ENCODE measurements at regions not wholly inside any gene's neighbourhood (a gene's known extent, or its start where the extent isn't known, plus 50 kb on each side); places are given as distances from the start of the nearest gene placed in this dataset.

DNA sequence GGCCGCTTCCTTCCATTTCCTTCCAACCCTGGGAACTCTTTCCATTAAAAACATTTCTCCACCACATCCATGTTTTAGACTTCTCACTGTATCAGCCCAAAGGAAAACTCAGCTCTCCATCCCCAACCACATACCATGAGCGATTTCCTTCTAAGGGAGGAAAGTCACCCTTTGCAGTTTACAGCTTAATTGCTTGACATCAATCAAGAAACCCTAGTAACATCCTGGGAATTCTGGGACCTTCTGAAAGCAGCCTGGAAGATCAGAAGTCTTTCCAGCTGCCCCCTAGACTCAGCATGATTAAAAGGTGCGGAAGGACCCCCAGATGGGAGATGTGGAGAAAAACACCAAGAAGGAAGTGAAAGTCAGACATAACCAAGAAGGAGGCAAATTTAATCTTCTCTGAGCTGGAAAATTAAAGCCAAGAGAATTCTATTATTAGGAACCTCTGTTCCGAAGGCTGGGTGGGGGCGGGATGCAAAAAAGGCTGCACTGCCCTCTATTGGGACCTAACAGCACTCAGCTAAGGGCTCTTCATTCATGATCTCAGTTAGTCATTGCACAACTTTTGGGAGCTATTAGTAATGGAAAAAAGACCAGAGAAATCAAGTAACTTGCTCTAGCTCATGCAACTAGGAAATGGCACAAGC lies 73.3 kb upstream of the PLXNC1 start:
- Histone ChIP-seq H3K36me3 (replicated peaks; ENCODE audit: control insufficient read depth, insufficient read depth, low read length) (no peaks in the 10 kb centered on the region), H3K27me3 (ENCODE audit: control insufficient read depth, insufficient read depth, low read length) (no peaks in the 10 kb centered on the region), H3K4me3 (ENCODE audit: insufficient read depth, low read depth, low read length) (no peak overlapping the region)
- DNase-seq = peak; percentile 58

- Histone ChIP-seq H3K27me3 (ENCODE audit: control insufficient read depth, insufficient read depth, low read length) (no peaks in the 10 kb centered on the region), H3K4me3 (ENCODE audit: insufficient read depth, low read depth, low read length) (no peak overlapping the region), H3K36me3 (replicated peaks; ENCODE audit: control insufficient read depth, insufficient read depth, low read length) (no peaks in the 10 kb centered on the region)
- DNase-seq = no peak
Observed at GRCh38 chr12:94077209-94077608, 71.2 kb upstream of the PLXNC1 start.

DNA sequence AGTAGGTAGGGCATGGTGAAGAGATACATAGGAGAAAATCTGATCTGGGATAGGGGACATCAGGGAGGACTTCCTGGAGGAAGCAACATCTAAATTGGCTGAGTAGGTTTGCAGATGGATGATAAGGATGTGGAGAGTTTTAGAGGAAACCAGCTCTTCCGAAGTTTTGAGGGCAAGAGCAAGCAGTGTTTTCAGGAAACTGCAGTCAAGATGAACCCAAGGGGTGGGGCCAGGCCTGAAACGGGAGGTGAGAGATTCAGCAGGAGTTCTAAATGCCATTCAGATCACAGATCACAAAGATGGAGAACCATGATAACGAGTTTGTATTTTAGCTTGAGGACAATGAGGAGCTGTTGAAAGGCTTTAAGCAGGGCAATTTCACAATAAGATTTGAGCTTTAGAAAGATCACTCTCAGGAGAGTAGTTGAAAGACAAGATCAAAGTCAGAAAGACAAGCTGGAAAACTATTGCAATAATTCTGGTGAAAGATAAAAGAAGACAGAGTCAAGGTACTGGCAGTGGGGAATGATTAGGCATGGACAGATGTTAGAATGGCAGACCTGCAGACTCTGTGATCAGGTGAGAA lies 70.1 kb upstream of the PLXNC1 start:
- H3K36me3 ChIP-seq (replicated peaks; ENCODE audit: control insufficient read depth, insufficient read depth, low read length) = no peaks in the 10 kb centered on the region
- DNase-seq = no peak
- no peak overlapping the region for H3K4me3 ChIP-seq (ENCODE audit: insufficient read depth, low read depth, low read length)
- H3K27me3 ChIP-seq (ENCODE audit: control insufficient read depth, insufficient read depth, low read length) = no peaks in the 10 kb centered on the region

DNA sequence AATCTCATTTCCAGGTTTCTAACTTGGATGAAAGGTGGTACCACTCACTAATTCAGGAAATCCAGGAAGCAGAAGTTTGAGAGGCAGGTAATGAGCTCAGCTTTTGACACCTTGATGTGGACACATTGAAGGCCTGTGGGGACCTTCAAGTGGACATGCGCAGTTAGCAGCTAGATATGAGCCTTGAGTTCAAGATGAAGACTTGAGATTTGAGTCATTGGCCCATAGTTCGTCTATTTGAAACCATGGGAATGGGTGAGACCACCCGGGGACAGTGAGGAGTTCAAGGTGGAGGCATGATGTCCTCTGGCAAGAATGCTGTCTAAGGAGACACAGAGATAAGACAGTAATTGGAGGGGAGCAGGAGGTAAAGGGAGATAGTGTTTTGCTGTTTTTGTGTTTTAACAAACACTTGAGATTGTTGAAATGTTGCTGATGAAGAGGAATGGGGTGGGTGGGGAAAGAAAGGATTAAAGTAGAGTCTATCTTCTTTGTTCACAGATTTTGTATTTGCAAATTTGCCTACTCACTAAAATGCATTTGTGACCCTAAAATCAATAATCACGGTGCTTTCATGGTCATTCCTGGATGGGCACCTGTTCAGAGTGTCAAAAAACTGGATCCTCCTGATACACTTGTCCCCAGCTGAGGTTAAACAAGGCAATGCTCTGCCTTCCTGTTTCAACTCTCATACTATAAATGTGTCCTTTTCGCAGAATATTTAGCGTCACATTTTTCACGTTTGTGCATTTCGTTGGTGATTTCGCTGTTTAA lies 69.5 kb upstream of the PLXNC1 start:
- Histone ChIP-seq H3K4me3 (ENCODE audit: insufficient read depth, low read depth, low read length) (no peak overlapping the region), H3K36me3 (replicated peaks; ENCODE audit: control insufficient read depth, insufficient read depth, low read length) (no peaks in the 10 kb centered on the region), H3K27me3 (ENCODE audit: control insufficient read depth, insufficient read depth, low read length) (no peaks in the 10 kb centered on the region)
- no peak for DNase-seq

DNA sequence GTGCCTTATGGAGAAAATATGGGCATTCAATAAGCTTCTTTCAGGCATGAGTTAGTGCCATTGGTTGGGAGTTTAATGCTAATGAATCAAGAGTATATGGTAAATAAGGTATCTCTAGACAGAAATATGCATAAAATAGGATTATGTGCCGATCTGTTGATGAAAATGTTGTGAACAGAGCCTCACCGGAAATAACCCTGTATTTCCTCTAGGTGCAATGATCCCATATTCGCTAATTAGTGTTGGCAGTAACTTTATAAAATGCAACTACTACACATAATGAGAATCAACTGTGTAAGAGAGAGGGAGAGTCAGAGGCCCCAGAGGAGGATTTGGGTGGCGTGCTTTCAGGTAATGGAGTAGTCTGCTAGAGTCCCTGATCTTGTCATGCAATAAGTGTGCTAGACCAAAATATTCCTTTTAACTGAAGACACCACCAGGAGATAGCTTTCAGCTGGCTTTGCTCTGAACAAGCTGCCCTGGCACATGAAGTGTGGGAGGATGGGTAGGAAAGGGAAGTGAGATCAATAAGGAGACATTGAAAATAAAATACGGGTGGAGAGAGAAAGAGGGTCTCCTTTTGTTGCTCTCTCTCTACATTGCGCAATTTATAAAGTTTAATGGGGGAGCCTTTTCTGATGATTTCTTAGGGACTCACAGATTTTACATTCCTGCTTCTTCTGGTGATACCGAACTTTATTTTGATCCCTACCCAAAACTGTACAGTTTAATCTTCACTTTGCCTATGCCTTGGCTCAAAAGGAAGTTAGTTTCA lies 68.6 kb upstream of the PLXNC1 start:
- no peaks in the 10 kb centered on the region for H3K27me3 ChIP-seq (ENCODE audit: control insufficient read depth, insufficient read depth, low read length)
- H3K36me3 ChIP-seq (replicated peaks; ENCODE audit: control insufficient read depth, insufficient read depth, low read length) = no peaks in the 10 kb centered on the region
- H3K4me3 ChIP-seq (ENCODE audit: insufficient read depth, low read depth, low read length) = no peak overlapping the region
- DNase-seq = no peak

GRCh38 chr12:94080341-94081009 lies 67.9 kb upstream of the PLXNC1 start:
- H3K36me3 ChIP-seq (replicated peaks; ENCODE audit: control insufficient read depth, insufficient read depth, low read length) = no peaks in the 10 kb centered on the region
- DNase-seq = no peak
- no peaks in the 10 kb centered on the region for H3K27me3 ChIP-seq (ENCODE audit: control insufficient read depth, insufficient read depth, low read length)
- H3K4me3 ChIP-seq (ENCODE audit: insufficient read depth, low read depth, low read length) = no peak overlapping the region

DNA sequence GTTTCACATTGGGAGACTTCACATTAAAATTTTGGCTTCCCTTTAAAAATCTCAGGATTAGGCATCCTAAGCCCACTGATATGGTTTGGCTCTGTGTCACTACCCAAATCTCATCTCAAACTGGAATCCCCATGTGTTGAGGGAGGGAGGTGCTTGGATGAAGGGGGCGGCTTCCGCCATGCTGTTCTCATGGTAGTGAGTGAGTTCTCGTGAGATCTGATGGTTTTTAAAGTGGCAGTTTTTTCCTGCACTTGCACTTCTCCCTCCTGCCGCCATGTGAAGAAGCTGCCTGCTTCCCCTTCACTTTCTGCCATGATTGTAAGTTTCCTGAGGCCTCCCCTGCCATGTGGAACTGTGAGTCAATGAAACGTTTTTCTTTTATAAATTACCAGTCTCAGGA lies 65.7 kb upstream of the PLXNC1 start:
- Histone ChIP-seq H3K36me3 (replicated peaks; ENCODE audit: control insufficient read depth, insufficient read depth, low read length) (no peaks in the 10 kb centered on the region), H3K4me3 (ENCODE audit: insufficient read depth, low read depth, low read length) (no peak overlapping the region), H3K27me3 (ENCODE audit: control insufficient read depth, insufficient read depth, low read length) (no peaks in the 10 kb centered on the region)
- DNase-seq = no peak

DNA sequence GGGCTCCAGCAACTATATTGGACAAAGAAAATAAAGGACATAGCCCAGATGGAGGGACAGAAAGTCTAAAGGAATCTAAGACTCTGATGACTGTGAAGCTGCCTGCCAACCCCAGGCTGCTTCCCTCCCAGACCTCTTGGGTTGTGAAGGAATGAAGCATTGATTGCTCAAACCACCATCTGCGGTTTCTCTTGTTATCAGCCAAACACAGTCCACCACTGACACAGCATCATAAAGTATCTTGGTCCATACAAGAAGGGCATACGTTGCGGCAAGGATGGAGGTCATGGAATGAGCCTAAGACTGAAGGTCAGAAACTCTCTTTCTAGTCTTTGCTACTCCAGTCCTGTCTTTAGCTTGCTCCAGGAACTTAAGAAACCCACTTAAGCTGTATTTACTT lies 58.5 kb upstream of the PLXNC1 start:
- H3K27me3 ChIP-seq (ENCODE audit: control insufficient read depth, insufficient read depth, low read length) = no peaks in the 10 kb centered on the region
- no peak overlapping the region for H3K4me3 ChIP-seq (ENCODE audit: insufficient read depth, low read depth, low read length)
- no peak for DNase-seq
- no peaks in the 10 kb centered on the region for H3K36me3 ChIP-seq (replicated peaks; ENCODE audit: control insufficient read depth, insufficient read depth, low read length)

DNA sequence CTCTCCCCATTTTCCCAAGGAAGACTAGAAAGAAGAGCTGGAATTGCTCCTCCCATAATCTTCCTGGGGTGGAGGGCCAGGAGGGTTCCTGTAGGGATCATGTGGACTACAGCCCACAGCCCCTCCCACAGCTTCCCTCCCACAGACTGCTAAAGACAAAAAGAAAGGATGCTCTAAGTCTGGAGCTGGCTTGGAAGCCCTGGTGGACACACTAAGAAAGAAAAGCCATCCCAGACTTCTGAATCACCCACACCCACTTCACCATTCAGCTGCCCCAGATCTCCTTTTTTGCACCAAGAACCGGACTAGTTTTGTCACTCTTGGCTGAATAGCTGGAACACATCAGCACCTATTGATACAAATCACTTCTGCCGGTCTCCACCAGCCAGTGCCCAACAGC lies 56.8 kb upstream of the PLXNC1 start:
- no peaks in the 10 kb centered on the region for H3K36me3 ChIP-seq (replicated peaks; ENCODE audit: control insufficient read depth, insufficient read depth, low read length)
- no peak for DNase-seq
- H3K4me3 ChIP-seq (ENCODE audit: insufficient read depth, low read depth, low read length) = no peak overlapping the region
- H3K27me3 ChIP-seq (ENCODE audit: control insufficient read depth, insufficient read depth, low read length) = no peaks in the 10 kb centered on the region

DNA sequence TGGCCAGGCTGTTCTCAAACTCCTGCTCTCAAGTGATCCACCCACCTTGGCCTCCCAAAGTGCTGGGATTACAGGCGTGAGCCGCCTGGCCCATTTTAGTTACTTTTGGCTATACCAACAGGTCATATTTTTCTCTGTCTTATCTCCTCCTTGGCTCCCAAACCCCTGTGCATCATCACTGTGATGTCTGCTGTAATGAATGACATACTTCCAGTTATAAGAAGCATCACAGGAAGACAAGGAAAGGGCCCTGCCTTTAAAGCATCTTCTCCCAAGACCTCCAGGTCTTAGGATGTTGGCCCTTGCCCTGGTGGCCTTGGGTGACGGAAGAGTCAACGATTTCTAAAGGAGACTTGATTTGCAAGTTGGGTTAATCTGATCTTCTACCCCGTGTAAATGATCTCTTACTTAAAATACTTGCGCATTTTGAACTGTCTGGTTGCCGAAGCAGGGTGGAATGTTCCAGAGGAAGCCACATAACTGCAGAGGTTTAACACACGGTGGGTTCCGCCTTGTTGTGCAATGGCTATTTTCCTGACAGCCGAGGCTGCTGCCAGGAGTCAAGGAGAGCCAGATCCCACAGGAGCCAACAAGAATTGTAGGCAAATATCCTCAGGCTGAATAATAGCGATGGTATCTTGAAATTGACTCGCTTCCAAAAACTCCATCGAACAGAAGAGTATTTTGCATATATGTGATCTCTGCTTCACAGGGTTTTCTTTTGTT lies 55.7 kb upstream of the PLXNC1 start:
- Histone ChIP-seq H3K4me3 (ENCODE audit: insufficient read depth, low read depth, low read length) (no peak overlapping the region), H3K27me3 (ENCODE audit: control insufficient read depth, insufficient read depth, low read length) (no peaks in the 10 kb centered on the region), H3K36me3 (replicated peaks; ENCODE audit: control insufficient read depth, insufficient read depth, low read length) (no peaks in the 10 kb centered on the region)
- DNase-seq = no peak

GRCh38 chr12:94094700-94095099 lies 53.7 kb upstream of the PLXNC1 start:
- no peak for DNase-seq
- no peaks in the 10 kb centered on the region for H3K36me3 ChIP-seq (replicated peaks; ENCODE audit: control insufficient read depth, insufficient read depth, low read length)
- H3K27me3 ChIP-seq (ENCODE audit: control insufficient read depth, insufficient read depth, low read length) = no peaks in the 10 kb centered on the region; the same call in 1 of the 2 replicates
- no peak overlapping the region for H3K4me3 ChIP-seq (ENCODE audit: insufficient read depth, low read depth, low read length)

DNA sequence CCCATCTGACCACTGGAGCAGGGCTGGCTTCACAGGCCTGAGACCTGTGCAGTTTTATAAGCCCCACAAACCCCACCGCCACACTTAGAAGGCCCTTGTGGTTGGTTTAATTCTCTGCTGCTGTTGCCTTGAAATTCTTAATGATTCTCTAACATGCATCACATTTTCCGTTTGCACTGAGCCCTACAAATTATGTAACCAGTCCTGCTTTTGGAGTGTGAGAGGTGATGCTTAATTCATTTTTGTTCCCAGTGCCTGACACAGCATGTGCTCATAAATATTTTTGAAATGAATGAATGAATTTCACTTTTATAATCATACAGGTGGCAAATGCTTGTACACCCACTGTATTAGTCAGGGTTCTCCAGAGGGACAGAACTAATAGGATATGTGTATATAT lies 52.8 kb upstream of the PLXNC1 start:
- H3K4me3 ChIP-seq (ENCODE audit: insufficient read depth, low read depth, low read length) = no peak overlapping the region
- no peak for DNase-seq
- H3K36me3 ChIP-seq (replicated peaks; ENCODE audit: control insufficient read depth, insufficient read depth, low read length) = no peaks in the 10 kb centered on the region
- no peaks in the 10 kb centered on the region; the same call in 1 of the 2 replicates for H3K27me3 ChIP-seq (ENCODE audit: control insufficient read depth, insufficient read depth, low read length)

- H3K36me3 ChIP-seq (replicated peaks; ENCODE audit: control insufficient read depth, insufficient read depth, low read length) = no peaks in the 10 kb centered on the region
- peaks cover 6% of the 10 kb centered on the region for H3K27me3 ChIP-seq (ENCODE audit: control insufficient read depth, insufficient read depth, low read length)
- no peak overlapping the region for H3K4me3 ChIP-seq (ENCODE audit: insufficient read depth, low read depth, low read length)
- no peak for DNase-seq
Observed at GRCh38 chr12:94098466-94098865, 49.9 kb upstream of the PLXNC1 start.

All from H7 (cell line).